HG03045 (cell line): ENCODE measurements at regions not wholly inside any gene's neighbourhood (a gene's known extent, or its start where the extent isn't known, plus 50 kb on each side); places are given as distances from the start of the nearest gene placed in this dataset.
"Not testable (repeated sequence)": the region's sequence is repeated elsewhere in the genome, so short reads cannot be mapped to it uniquely, and the experiment has no call there.

Source experiments
- ATAC-seq: cut with Tn5 transposase; IDR thresholded peaks from one replicate; pipeline ENCODE4 v1.9.1; 2021; ENCODE audit warnings: mild to moderate bottlenecking, moderate library complexity; ENCODE audit not compliant: unreplicated experiment

GRCh38 chr6:66258731-66259487 lies 551.9 kb upstream of the EYS start:
- ATAC-seq: not testable (repeated sequence)

- ATAC-seq: no peak
Observed at GRCh38 chr6:66245231-66245630, 538.2 kb upstream of the EYS start.

- no peak for ATAC-seq
Observed at GRCh38 chr6:66238851-66239250, 531.8 kb upstream of the EYS start.

GRCh38 chr6:66232890-66233289 lies 525.9 kb upstream of the EYS start:
- ATAC-seq: no peak

GRCh38 chr6:66230591-66230990 lies 523.6 kb upstream of the EYS start:
- ATAC-seq: no peak

GRCh38 chr6:66226109-66226508 lies 519.1 kb upstream of the EYS start:
- no peak for ATAC-seq

- no peak for ATAC-seq
Observed at GRCh38 chr6:66210964-66211363, 503.9 kb upstream of the EYS start.

GRCh38 chr6:66200390-66200789 lies 493.4 kb upstream of the EYS start:
- no peak for ATAC-seq

GRCh38 chr6:66199171-66199570 lies 492.1 kb upstream of the EYS start:
- no peak for ATAC-seq

- ATAC-seq: no peak
Observed at GRCh38 chr6:66198062-66198624, 491.1 kb upstream of the EYS start.

GRCh38 chr6:66190858-66191257 lies 483.8 kb upstream of the EYS start:
- ATAC-seq: no peak

- ATAC-seq: no peak
Observed at GRCh38 chr6:66189915-66190314, 482.9 kb upstream of the EYS start.

- no peak for ATAC-seq
Observed at GRCh38 chr6:66186756-66187155, 479.7 kb upstream of the EYS start.

GRCh38 chr6:66184091-66184490 lies 477.1 kb upstream of the EYS start:
- no peak for ATAC-seq

- ATAC-seq: no peak
Observed at GRCh38 chr6:66179361-66179760, 472.3 kb upstream of the EYS start.

GRCh38 chr6:66173587-66173986 lies 466.6 kb upstream of the EYS start:
- no peak for ATAC-seq

- not testable (repeated sequence) for ATAC-seq
Observed at GRCh38 chr6:66166713-66167112, 459.7 kb upstream of the EYS start.

- no peak for ATAC-seq
Observed at GRCh38 chr6:66161546-66162108, 454.6 kb upstream of the EYS start.

- ATAC-seq: no peak
Observed at GRCh38 chr6:66159937-66160336, 452.9 kb upstream of the EYS start.

GRCh38 chr6:66153247-66153646 lies 446.2 kb upstream of the EYS start:
- ATAC-seq: no peak

GRCh38 chr6:66149132-66149531 lies 442.1 kb upstream of the EYS start:
- ATAC-seq: no peak

GRCh38 chr6:66145867-66146266 lies 438.8 kb upstream of the EYS start:
- no peak for ATAC-seq
